WTC11 (cell line): ENCODE measurements at regions not wholly inside any gene's neighbourhood (a gene's known extent, or its start where the extent isn't known, plus 50 kb on each side); places are given as distances from the start of the nearest gene placed in this dataset.

Source experiments
- ATAC-seq: fragments of 200-7000 bp; cut with Tn5 transposase; 2 replicates; pipeline ENCODE4 v1.10.0; 2021; ENCODE audit warnings: mild to moderate bottlenecking, moderate library complexity
- CTCF ChIA-PET: fragments of 300-600 bp; sonication (Branson Sonifier 250); formaldehyde crosslinking; loops from one replicate; lab custom pipeline; 2021; ENCODE audit warnings: antibody characterized with exemption; lab: Charles Lee
- POLR2A ChIA-PET: fragments of 350-600 bp; sonication (Branson Sonifier 250); formaldehyde crosslinking; loops from one replicate; lab custom pipeline; 2021; ENCODE audit warnings: antibody characterized with exemption; lab: Charles Lee
- DNase-seq: peaks from one replicate; pipeline ENCODE4 v3.0.0; 2021; ENCODE audit warnings: low spot score
- H3K27ac Mint-ChIP-seq: 2 replicates; pipeline ENCODE4 v1.8.0; 2021; ENCODE audit warnings: mixed read lengths
- H3K27me3 Mint-ChIP-seq: 2 replicates; pipeline ENCODE4 v1.8.0; 2021; ENCODE audit warnings: low read depth, mild to moderate bottlenecking, moderate library complexity, mixed read lengths
- H3K36me3 Mint-ChIP-seq: 2 replicates; pipeline ENCODE4 v1.8.0; 2021; ENCODE audit warnings: mixed read lengths
- H3K4me1 Mint-ChIP-seq: 2 replicates; pipeline ENCODE4 v1.8.0; 2022; ENCODE audit warnings: mixed read lengths
- H3K4me3 Mint-ChIP-seq: 2 replicates; pipeline ENCODE4 v1.8.0; 2021; ENCODE audit warnings: mild to moderate bottlenecking, moderate library complexity, mixed read lengths
- H3K9me3 Mint-ChIP-seq: 2 replicates; pipeline ENCODE4 v1.8.0; 2021; ENCODE audit warnings: mixed read lengths
- ATF6 ChIP-seq: sonication (generic); formaldehyde crosslinking; IDR thresholded peaks from 2 replicates; pipeline ENCODE4 v1.8.1; 2023; ENCODE audit warnings: mild to moderate bottlenecking, missing genetic modification reagents
- CREM ChIP-seq: sonication (generic); formaldehyde crosslinking; IDR thresholded peaks from 2 replicates; pipeline ENCODE4 v1.8.1; 2022; ENCODE audit warnings: mild to moderate bottlenecking, missing genetic modification reagents, moderate library complexity
- E2F4 ChIP-seq: sonication (generic); formaldehyde crosslinking; IDR thresholded peaks from 2 replicates; pipeline ENCODE4 v1.8.1; 2022; ENCODE audit warnings: low read depth, mild to moderate bottlenecking, moderate library complexity, missing genetic modification reagents, borderline replicate concordance
- ESRRA ChIP-seq: sonication (generic); formaldehyde crosslinking; IDR thresholded peaks from 2 replicates; pipeline ENCODE4 v1.8.1; 2022; ENCODE audit warnings: mild to moderate bottlenecking, missing genetic modification reagents, borderline replicate concordance
- GRHL2 ChIP-seq: fragments of 250-450 bp; sonication (Bioruptor Pico); IDR thresholded peaks from 2 replicates; pipeline ENCODE4 v1.8.0; 2022; ENCODE audit warnings: mild to moderate bottlenecking, moderate library complexity; ENCODE audit not compliant: insufficient replicate concordance, severe bottlenecking
- IRF1 ChIP-seq: sonication (generic); formaldehyde crosslinking; IDR thresholded peaks from 2 replicates; pipeline ENCODE4 v1.8.0; 2023; ENCODE audit warnings: missing genetic modification reagents
- IRF2 ChIP-seq: sonication (generic); formaldehyde crosslinking; IDR thresholded peaks from 2 replicates; pipeline ENCODE4 v1.8.0; 2022; ENCODE audit warnings: low read depth, missing genetic modification reagents, borderline replicate concordance
- JUN ChIP-seq: sonication (generic); formaldehyde crosslinking; IDR thresholded peaks from 2 replicates; pipeline ENCODE4 v1.8.0; 2023; ENCODE audit warnings: mild to moderate bottlenecking, missing genetic modification reagents
- MXD4 ChIP-seq: fragments of 250-450 bp; sonication (Bioruptor Pico); IDR thresholded peaks from 2 replicates; pipeline ENCODE4 v1.8.0; 2021; ENCODE audit warnings: mild to moderate bottlenecking, moderate library complexity, borderline replicate concordance
- MYBL2 ChIP-seq: sonication (generic); formaldehyde crosslinking; IDR thresholded peaks from 2 replicates; pipeline ENCODE4 v1.8.1; 2023; ENCODE audit warnings: mild to moderate bottlenecking, moderate library complexity, missing genetic modification reagents
- NFYB ChIP-seq: sonication (generic); formaldehyde crosslinking; conservative IDR thresholded peaks from 2 replicates; pipeline ENCODE4 v1.8.0; 2022; ENCODE audit warnings: low read depth, missing genetic modification reagents
- PRDM15 ChIP-seq: sonication (generic); formaldehyde crosslinking; IDR thresholded peaks from 2 replicates; pipeline ENCODE4 v1.8.0; 2022; ENCODE audit warnings: missing genetic modification reagents
- PREB ChIP-seq: sonication (generic); formaldehyde crosslinking; IDR thresholded peaks from 2 replicates; pipeline ENCODE4 v1.8.1; 2022; ENCODE audit warnings: mild to moderate bottlenecking, missing genetic modification reagents, moderate library complexity, borderline replicate concordance
- RELA ChIP-seq: sonication (generic); formaldehyde crosslinking; IDR thresholded peaks from 2 replicates; pipeline ENCODE4 v1.8.1; 2022; ENCODE audit warnings: missing genetic modification reagents, mild to moderate bottlenecking, borderline replicate concordance
- TEAD4 ChIP-seq: sonication (generic); formaldehyde crosslinking; IDR thresholded peaks from 2 replicates; pipeline ENCODE4 v1.8.0; 2022; ENCODE audit warnings: mild to moderate bottlenecking, missing genetic modification reagents
- USF1 ChIP-seq: sonication (generic); formaldehyde crosslinking; IDR thresholded peaks from 2 replicates; pipeline ENCODE4 v1.8.0; 2022; ENCODE audit warnings: mild to moderate bottlenecking, missing genetic modification reagents
- ZNF138 ChIP-seq: sonication (generic); formaldehyde crosslinking; conservative IDR thresholded peaks from 2 replicates; pipeline ENCODE4 v1.8.1; 2022; ENCODE audit warnings: mild to moderate bottlenecking, moderate library complexity, missing genetic modification reagents
- ZNF416 ChIP-seq: fragments of 250-450 bp; sonication (Bioruptor Pico); IDR thresholded peaks from 2 replicates; pipeline ENCODE4 v1.9.0; 2021; ENCODE audit warnings: mild to moderate bottlenecking, inconsistent platforms
- ZNF671 ChIP-seq: fragments of 250-450 bp; sonication (Bioruptor Pico); IDR thresholded peaks from 2 replicates; pipeline ENCODE4 v1.8.0; 2021; ENCODE audit warnings: mild to moderate bottlenecking

GRCh38 chr4:115729739-115730266 is 616.4 kb upstream of the NDST4 start:
- TF ChIP-seq PREB (CRISPR knock-in tag) (no peak), IRF1 (CRISPR knock-in tag) (no peak), IRF2 (CRISPR knock-in tag) (no peak), PRDM15 (CRISPR knock-in tag) (no peak), CREM (CRISPR knock-in tag) (no peak), ESRRA (no peak), MXD4 (CRISPR knock-in tag) (no peak), ATF6 (no peak), USF1 (CRISPR knock-in tag) (no peak), TEAD4 (CRISPR knock-in tag) (no peak), MYBL2 (CRISPR knock-in tag) (no peak), ZNF671 (CRISPR knock-in tag) (no peak), E2F4 (no peak), GRHL2 (no peak), ZNF138 (CRISPR knock-in tag) (no peak), ZNF416 (CRISPR knock-in tag) (no peak), JUN (CRISPR knock-in tag) (no peak), NFYB (CRISPR knock-in tag) (no peak), RELA (CRISPR knock-in tag) (no peak)
- TF ChIP-seq, all 79 proteins: peak for 0
- CTCF ChIA-PET, result no interaction called here

More at GRCh38 chr4:115729739-115730266, 616.4 kb upstream of the NDST4 start:
- Mint-ChIP-seq H3K9me3 (peaks cover 4% of the 10 kb centered on the region), H3K4me1 (no peaks in the 10 kb centered on the region), H3K4me3 (no peak overlapping the region), H3K27me3 (no peaks in the 10 kb centered on the region), H3K36me3 (no peaks in the 10 kb centered on the region), H3K27ac (no peak overlapping the region)
- ATAC-seq, result no peak
- no peak for DNase-seq
- POLR2A ChIA-PET, result no interaction called here
